H7 (cell line): ENCODE measurements at regions not wholly inside any gene's neighbourhood (a gene's known extent, or its start where the extent isn't known, plus 50 kb on each side); places are given as distances from the start of the nearest gene placed in this dataset.

ENCODE experiments used
- DNase-seq: peaks from one replicate; pipeline ENCODE4 v3.0.0; 2012
- H3K27me3 ChIP-seq: 2 replicates; pipeline ENCODE4 v1.6.0; 2011; ENCODE audit warnings: mild to moderate bottlenecking, low read length; ENCODE audit not compliant: control insufficient read depth, insufficient read depth
- H3K36me3 ChIP-seq: replicated peaks from 2 replicates; pipeline ENCODE4 v1.5.1; 2011; ENCODE audit warnings: low read length; ENCODE audit not compliant: control insufficient read depth, insufficient read depth
- H3K4me3 ChIP-seq: 2 replicates; pipeline ENCODE4 v1.5.1; 2011; ENCODE audit warnings: low read depth, mild to moderate bottlenecking, control low read depth, low read length, moderate library complexity; ENCODE audit not compliant: insufficient read depth

- no peak overlapping the region for H3K4me3 ChIP-seq
- H3K36me3 ChIP-seq = no peaks in the 10 kb centered on the region
- H3K27me3 ChIP-seq = no peaks in the 10 kb centered on the region
- DNase-seq = no peak
Measured at GRCh38 chr14:89660166-89660565, 243.1 kb upstream of the FOXN3 start.

DNA sequence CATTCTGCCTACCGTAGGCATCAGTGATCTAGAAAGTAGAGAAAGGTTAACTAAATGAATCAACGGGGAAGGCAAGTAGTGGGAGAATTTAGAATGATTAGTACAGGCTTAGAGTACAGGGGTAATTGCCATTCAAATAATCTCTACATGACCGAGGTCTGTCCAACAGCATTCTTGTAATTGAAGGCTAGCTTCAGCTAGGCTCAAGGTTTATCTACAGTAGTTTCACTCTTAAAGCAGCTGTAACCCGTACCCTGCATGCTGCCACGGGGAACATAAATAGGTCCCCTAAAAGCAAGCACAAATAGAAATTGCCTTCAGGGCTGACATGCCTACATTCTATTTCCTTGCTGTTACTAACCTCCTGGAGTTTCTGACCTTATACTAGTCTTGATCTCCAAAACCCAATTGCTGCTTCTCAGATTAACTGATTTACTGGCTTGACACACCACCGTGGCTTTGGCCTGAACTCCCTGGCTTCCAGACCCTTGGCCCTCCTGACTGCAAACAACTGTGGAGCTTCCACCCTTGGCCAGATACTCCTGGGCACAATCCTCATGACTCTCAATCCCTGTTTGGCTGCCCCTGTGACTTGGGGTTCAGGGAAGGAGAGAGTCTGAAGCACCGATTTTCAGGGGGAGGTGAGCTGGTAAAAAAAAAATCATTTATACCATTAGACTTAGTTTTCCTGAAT, 242.1 kb upstream of the FOXN3 start:
- no peaks in the 10 kb centered on the region for H3K27me3 ChIP-seq
- no peaks in the 10 kb centered on the region for H3K36me3 ChIP-seq
- no peak overlapping the region for H3K4me3 ChIP-seq
- DNase-seq = no peak

- DNase-seq = no peak
- no peaks in the 10 kb centered on the region for H3K27me3 ChIP-seq
- no peak overlapping the region for H3K4me3 ChIP-seq
- H3K36me3 ChIP-seq = no peaks in the 10 kb centered on the region
Measured at GRCh38 chr14:89657014-89657413, 240.0 kb upstream of the FOXN3 start.

DNA sequence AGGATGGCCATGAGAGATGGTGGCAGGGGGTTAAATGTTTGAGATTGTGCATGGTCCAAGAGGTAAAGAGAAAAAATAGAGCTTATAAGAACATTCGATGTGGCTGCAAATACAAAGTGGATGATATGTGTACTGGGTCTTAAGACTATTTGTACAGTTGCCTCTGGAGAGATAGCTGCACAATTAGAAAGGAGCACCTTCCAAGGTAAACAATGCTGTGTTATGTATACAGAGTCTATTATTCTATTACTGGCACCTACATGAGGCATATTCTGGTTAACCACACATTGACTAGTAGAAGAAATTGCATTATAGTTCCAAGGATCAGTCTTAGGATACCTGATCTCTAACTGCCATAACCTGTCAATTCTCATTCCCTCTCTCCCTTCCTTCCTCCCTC, 238.0 kb upstream of the FOXN3 start:
- Histone ChIP-seq H3K4me3 (no peak overlapping the region), H3K27me3 (no peaks in the 10 kb centered on the region), H3K36me3 (no peaks in the 10 kb centered on the region)
- DNase-seq = no peak

GRCh38 chr14:89652352-89652751, 235.3 kb upstream of the FOXN3 start:
- no peaks in the 10 kb centered on the region for H3K36me3 ChIP-seq
- no peak for DNase-seq
- H3K27me3 ChIP-seq = no peaks in the 10 kb centered on the region
- H3K4me3 ChIP-seq = no peak overlapping the region

GRCh38 chr14:89651805-89652204, 234.8 kb upstream of the FOXN3 start:
- DNase-seq = no peak
- Histone ChIP-seq H3K4me3 (no peak overlapping the region), H3K36me3 (no peaks in the 10 kb centered on the region), H3K27me3 (no peaks in the 10 kb centered on the region)

GRCh38 chr14:89650077-89650978, 233.3 kb upstream of the FOXN3 start:
- H3K36me3 ChIP-seq = no peaks in the 10 kb centered on the region
- no peaks in the 10 kb centered on the region for H3K27me3 ChIP-seq
- no peak for DNase-seq

GRCh38 chr14:89649451-89650075, 232.5 kb upstream of the FOXN3 start:
- Histone ChIP-seq H3K4me3 (no peak overlapping the region), H3K36me3 (no peaks in the 10 kb centered on the region), H3K27me3 (no peaks in the 10 kb centered on the region)
- DNase-seq = no peak

More at GRCh38 chr14:89650077-89650978, 233.3 kb upstream of the FOXN3 start:
- H3K4me3 ChIP-seq = no peak overlapping the region

DNA sequence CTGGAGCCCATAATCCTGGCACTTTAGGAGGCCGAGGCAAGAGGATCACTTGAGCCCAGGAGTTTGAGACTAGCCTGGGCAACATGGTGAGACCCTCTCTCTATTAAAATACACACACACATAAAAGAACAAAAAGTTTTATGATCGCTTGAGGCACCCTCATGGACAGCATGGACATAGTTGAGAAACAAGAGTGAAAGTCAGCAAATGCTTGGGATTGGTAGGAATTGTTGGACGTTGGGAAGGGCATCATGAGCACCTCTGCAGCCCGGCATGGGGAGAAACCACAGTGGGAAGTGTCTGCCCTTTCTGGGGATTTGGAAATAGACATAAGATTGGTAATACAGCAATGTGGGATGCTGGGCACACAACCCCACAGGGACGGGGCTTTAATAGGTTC, 231.9 kb upstream of the FOXN3 start:
- Histone ChIP-seq H3K27me3 (no peaks in the 10 kb centered on the region), H3K36me3 (no peaks in the 10 kb centered on the region), H3K4me3 (no peak overlapping the region)
- no peak for DNase-seq

DNA sequence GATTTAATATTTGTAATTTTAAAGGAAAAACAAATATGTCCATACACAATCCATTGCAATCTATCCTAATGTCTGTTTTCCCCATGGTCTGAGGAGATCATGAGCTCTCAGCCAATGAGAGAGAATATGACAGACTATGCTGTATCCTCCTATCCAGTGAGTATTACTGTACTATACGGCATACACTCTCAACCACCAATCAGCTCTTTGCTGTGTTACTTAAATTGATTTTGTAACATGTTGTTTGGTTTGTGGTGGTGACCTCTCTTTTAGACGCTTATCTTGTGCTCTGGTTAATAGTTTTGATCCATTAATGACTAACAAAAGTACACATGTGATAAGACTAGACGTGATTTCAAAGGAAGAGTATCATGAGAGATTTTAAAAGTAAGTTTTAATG, 231.5 kb upstream of the FOXN3 start:
- no peak for DNase-seq
- no peaks in the 10 kb centered on the region for H3K36me3 ChIP-seq
- H3K4me3 ChIP-seq = no peak overlapping the region
- H3K27me3 ChIP-seq = no peaks in the 10 kb centered on the region

DNA sequence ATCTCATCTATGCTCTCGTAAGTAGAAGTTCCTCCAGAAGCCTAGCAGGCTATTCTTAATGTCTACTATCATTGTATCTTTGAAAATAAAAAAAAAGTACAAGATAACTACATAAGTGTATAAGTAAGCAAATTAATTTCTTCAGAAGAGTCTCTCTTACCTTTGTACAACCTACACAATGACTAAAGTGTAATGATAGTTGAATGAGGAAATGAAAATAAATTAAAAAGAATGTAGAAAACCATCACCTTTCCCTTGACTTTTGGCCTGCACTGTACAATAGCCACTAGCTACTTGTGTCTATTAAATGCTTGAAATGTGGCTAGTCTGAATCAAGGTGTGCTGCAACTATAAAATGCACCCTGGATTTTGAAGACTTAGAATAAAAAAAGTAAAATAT, 229.9 kb upstream of the FOXN3 start:
- H3K27me3 ChIP-seq = no peaks in the 10 kb centered on the region
- H3K4me3 ChIP-seq = no peak overlapping the region
- DNase-seq = no peak
- no peaks in the 10 kb centered on the region for H3K36me3 ChIP-seq

GRCh38 chr14:89644641-89645040, 227.6 kb upstream of the FOXN3 start:
- DNase-seq = no peak
- Histone ChIP-seq H3K36me3 (no peaks in the 10 kb centered on the region), H3K4me3 (no peak overlapping the region), H3K27me3 (no peaks in the 10 kb centered on the region)

- Histone ChIP-seq H3K4me3 (no peak overlapping the region), H3K27me3 (no peaks in the 10 kb centered on the region), H3K36me3 (no peaks in the 10 kb centered on the region)
- no peak for DNase-seq
Measured at GRCh38 chr14:89641495-89642175, 224.6 kb upstream of the FOXN3 start.

GRCh38 chr14:89640141-89640540, 223.1 kb upstream of the FOXN3 start:
- Histone ChIP-seq H3K4me3 (no peak overlapping the region), H3K27me3 (no peaks in the 10 kb centered on the region), H3K36me3 (no peaks in the 10 kb centered on the region)
- no peak for DNase-seq
